HG03460 (cell line): ENCODE measurements at regions not wholly inside any gene's neighbourhood (a gene's known extent, or its start where the extent isn't known, plus 50 kb on each side); places are given as distances from the start of the nearest gene placed in this dataset.

Source experiments
- ATAC-seq: cut with Tn5 transposase; IDR thresholded peaks from one replicate; pipeline ENCODE4 v1.9.1; 2021; ENCODE audit not compliant: unreplicated experiment

DNA sequence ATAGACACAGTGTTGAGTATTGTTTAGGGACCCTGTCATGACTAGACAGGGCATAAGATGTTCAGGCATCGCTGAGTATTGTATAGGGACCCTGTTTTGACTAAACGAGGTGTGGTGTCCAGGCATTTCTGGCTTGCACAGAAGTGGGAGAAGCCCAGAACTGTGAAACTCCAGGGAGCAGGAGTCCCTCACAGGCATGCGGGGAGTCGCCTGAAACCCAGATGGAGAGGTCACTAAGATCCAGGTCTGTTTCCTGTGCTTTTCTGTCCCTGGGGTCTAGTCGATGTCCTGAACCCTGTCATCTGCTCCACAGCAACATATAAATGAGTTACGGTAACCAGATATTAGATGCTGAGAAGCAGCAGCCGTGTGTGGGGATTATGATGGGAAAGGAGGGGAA lies 469.0 kb upstream of the SALL3 start:
- ATAC-seq: no peak

DNA sequence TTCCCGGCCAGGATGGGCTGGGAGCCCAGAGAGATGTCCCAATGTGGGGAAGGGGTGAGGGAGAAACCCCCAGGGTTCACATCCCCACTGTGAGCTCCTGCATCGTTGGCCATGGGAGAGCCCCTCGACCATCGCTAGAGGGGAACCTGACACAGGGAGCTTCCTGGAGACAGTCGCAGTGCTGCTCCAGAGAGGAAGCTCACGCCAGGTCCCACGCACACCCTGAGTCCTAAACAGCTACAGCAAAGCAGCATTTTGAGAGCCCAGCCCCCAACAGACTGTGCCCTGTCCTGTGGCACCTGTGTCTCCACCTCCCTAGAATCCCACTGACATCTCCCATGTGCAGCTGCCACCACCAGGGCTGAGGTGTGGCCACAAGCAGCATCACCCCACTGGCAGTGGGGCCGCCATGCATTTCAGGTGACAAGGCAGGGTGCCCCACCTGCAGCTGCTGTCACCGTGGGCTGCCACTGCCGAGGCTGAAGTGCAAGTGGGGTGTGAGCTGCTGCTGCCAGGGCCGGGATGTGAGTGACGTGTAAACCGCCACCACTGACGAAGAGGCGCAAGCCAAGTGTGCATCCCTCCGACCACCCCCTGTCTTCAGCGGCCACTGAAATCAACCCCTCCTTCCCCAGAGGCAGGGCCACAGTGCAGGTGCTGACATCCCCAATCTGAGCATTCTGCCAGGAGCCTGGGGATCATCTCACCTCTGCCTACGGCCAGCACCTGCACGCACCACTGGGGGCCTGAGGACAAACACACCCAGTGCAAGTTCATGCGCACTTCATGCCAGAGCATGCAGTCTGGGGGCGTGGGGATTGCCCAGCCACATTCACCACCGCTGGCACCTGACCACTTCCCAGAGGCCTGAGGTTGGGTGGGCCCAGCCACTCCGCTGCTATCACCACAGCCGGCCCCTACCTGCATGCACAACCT lies 467.7 kb upstream of the SALL3 start:
- ATAC-seq: no peak

DNA sequence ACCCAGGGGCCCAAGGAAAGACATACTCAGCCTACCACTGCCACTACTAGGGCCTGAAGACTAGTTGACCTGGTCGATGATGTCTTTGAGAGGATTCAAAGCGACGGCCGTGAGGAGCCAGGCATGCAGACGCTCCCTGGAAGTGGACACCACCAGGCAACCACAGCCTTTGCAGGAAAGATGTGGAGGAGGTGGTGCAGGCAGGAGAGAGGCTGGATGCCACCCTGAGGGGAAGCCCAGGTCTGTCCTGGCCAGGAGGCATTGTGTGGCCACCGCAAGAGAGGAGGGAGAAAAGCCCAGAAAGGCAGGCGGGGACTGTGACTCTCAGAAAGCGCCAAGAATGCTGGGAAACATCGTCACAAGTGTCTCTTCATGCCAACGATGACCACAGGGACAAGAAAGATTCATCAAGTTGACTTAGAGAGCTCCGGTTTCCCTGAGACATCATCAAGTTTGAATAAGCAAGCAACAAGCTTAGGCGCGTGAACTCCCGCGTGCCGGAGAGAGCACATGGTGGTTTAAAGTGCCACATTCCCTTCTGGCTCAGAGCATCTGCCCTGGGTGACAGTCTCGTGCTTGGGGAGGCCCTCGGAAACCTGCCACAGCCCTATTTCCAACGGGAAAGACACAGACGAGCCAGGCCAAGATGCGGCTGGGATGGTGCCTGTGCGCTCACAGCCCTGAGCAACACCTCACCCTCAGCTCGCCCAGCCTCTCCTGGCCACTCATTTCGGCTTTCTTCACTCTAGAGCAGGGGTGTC lies 464.5 kb upstream of the SALL3 start:
- ATAC-seq: no peak

DNA sequence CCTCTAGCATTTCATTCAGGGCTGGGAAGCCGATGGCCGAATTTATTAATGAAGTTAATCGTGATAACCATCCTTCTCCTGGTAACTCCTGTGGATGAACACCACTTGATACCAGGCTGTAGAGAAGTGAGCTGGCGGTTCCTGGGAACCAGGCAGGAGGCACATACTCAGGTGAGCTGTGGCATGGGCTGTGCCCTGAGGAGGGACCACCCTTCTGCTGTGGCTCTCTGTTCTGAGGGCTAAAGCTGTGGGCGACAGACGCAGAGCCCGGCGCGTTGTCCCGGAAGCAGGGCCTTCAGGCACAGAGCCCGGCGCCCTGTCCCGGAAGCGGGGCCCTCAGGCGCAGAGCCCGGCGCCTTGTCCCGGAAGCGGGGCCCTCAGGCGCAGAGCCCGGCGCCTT lies 462.3 kb upstream of the SALL3 start:
- ATAC-seq: no peak

DNA sequence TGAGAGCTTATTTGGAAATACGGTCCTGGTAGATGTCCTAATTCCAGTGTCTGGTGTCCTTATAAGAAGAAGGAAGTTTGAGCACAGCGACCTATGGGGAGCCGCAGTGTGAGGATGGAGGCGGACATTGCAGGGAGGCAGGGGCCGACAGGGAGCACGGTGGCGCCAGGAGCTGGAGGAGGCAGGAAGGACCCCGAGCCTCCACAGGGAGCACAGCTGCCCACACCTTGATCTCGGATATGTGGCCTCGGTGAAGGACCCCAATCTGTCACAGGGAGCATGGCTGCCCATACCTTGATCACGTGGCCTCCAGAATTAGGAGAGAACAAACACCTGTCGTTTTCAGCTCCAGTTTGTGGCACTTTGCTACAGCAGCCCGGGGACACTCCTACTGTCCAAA lies 461.6 kb upstream of the SALL3 start:
- ATAC-seq: no peak

DNA sequence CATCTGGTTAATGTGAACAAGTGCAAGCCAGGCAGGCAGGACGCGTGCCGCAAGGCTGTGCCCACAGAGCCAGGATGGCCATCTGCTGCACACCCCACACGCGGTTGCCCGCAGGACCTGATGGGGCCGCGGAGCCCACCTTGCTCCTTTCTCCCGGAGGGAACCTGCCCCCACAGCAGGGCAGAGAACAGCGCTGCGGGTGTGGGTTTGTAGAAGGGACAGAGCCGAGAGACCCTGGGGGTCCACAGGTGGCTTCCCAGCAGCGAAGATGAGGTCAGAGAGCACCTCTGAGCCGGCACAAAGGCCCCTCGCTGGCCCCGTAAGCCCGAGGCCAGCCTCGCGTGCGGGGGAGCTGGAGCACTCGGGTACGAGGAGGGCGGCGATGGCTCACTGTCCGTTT lies 460.8 kb upstream of the SALL3 start:
- no peak for ATAC-seq

DNA sequence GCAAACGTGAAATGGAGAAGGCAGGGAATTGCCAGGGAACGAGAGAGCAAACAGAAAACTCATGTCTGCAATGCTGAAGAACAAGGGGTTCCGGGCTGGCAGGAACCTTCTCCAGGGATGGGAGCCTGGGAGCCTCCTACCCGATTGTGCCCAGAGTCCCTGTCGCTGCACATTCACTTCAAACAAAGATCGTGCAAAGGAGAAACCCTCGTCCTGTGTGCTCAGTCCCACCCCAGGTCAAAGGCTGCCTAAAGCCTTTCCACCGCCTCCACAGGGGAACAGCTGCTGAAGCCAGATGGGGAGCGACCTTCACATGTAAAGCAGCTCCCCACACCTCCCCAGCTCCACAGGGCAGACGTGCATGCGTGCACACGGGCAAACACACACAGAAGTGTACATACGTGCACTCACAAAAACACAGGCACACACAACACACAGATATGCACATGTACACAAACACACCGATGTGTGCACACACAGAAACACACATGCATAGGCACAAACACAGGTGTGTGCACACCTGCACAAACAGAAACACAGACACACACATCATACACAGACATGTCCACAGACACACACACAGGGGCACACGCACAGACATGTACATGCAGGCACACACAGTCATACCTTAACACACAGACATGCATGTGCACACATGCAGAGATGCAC lies 460.1 kb upstream of the SALL3 start:
- ATAC-seq: no peak

DNA sequence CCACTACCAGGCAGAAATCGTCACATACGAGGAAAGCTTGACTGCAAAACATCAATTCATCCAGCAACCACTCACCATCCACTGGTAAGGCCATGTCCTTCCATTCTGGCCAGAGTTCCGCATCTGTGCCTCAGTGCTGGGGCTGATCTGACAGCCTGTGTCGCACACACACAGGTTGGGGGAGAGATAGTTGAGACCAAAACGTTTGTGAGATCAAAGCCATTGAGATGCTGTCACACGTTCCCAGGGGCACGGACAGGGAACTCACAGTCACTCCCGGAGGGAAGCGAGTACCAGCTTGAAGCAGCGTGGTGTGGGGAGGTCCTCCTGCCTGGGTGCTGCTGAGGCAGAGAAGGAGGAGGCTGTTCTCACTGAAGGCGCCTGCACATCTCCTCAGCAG lies 458.5 kb upstream of the SALL3 start:
- no peak for ATAC-seq

DNA sequence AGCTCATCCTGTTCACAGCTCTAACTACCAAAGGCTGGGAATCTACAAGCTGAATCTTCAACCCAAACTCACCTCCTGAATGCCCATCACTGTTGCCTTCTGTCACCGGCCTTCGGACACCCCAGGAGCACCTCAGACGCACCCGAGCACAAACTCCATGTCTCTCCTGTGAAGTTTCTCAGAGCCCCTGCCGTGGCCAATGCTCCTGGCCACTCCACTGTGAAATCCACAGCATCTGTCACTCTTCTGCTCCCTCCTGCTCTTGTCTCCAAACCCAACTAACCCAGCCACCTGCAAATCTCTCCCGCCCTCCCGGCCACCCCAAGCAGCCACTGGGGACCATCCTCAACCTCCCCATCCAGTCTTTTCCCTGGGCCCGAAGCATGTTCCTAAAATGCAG lies 457.9 kb upstream of the SALL3 start:
- ATAC-seq: no peak

DNA sequence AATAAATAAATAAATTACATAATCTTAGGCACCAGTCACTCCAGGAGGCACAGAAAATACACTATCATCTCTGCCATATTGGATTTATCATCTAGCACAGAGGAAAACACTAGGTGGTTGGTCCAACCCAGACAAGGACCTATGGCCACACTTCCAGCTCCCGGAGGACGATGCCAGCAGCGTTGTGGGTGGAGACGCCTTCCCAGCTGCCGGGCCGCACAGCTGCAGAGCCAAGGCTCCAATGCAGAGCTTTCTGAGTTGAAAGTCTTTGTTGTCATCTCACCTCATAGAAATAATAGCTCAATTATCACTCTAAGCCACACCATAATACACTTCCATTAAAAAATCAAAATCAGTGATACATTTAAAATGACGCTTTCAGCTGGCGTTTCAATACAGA lies 457.1 kb upstream of the SALL3 start:
- ATAC-seq: no peak

DNA sequence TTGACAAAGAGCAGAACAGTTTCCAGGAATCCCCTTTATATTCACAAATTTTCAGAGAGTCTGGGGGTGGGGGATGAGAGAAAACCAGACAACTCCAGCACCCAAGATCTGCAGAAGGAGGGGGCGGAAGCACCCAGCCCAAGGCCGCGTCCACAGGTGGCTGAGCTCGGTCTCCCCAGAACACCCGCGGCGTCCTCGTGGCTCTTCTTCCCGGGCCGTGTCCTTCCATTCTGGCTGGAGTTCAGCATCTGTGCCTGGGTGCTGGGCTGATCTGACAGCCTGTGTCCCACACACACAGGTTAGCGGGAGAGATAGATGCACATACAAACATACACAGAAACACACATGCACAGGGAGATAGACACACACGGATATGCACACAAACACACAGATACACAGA lies 455.8 kb upstream of the SALL3 start:
- ATAC-seq: no peak

DNA sequence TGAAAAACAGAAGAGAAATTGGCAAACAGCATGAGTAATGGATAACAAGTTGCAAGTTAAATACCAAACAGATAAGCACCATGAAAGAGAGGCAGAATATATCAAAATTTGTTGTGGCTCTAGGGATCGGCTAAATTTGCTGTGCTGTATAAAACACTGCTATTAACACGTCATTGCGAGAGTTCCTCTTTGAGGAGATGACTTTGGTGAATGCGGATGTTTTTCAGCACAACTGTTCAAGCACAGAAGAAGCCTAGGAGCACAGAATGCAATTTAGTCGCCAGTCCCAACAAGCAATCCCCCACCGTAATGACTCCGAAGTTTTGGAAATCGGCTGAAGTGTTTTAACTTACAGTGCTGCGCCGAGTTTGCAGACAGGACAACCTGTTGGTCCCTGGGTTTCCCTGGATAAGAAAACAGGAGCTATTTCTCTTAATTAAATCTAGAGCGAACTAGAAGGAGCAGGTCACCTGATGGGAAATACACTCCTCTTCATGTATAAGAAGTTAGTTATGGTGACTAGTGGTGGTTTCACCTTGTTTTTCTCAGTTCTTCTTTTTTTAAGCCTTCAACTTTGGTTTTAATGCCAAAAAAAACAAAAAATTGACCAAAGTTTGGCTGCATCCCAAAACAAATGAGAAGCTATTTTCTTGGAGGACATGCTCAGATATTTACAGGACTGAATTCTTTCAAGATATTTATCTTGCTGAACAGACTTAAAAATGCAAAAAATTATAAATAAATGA lies 454.1 kb upstream of the SALL3 start:
- no peak for ATAC-seq

DNA sequence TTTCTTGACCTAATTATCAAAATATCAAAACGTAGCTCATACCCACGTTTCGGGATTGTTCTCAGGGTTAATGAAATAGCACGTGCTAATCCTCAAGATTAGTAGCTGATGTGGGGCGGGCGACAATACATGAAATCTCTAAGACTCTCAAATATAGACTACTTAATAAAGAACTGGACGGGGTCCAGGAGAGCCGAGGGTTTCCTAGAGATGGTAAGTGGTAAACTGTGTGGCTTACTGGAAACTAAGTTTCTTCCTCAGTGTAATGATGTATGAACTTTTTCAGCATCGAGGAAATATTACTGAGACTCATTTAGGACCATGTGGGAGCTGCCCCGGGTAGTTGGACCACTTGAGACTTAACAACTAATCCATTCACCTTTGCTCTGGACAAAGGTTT lies 453.3 kb upstream of the SALL3 start:
- ATAC-seq: no peak

DNA sequence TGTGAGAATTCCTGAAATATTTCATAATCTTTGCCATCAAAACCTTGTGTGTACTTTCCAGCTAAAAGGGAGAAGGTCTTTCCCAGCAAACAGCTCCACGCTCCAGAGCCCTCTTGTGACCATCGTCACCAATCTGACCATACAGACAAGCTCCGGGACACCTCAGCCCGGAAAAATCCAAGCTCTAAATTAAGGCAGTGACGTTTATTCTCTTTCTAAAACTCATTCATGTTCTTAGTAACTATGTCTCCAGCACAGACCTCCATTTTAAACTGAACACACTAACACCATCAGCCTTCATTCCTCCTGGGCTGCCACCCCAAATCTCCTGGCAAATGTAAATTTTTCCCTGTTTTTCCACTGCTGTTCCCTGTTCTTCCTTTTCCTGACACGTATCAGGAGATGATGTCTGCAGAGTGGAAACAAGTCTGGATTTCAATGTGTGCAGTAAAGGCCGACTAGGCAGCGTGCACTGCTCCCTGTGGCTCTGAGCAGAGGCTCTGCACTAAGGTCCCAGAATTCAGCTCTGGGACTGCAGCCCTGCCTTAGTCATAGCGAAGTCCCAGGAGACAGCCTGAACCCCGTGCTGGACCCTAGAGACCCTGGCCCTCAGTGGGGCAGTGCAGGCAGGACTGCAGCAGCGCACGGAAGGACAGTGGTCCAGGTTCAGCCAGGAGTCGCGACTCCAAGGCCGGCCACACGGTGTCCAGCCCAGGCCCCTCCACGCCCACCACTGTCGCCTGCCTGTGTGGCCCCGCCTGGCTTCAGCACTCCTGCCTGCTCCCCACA lies 452.5 kb upstream of the SALL3 start:
- ATAC-seq: no peak

DNA sequence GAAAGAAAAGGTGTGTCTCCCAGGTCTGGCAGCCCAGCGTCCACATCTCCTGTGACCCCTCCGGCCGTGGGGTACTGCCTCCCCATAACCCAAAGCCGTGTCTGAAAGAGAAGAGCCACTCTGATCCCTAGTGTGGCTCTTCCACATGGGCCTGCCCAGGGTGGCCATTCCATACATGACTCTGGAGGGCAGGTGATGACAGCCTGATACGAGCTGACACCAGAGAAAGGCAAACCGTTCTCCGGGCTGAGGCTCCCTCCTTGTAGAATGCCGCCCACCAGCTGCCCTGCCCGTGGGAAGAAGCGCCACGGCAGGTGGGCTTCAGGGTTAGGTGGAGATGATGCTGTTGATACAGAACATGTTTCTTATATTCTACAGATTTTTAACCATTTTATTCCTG lies 451.6 kb upstream of the SALL3 start:
- no peak for ATAC-seq

DNA sequence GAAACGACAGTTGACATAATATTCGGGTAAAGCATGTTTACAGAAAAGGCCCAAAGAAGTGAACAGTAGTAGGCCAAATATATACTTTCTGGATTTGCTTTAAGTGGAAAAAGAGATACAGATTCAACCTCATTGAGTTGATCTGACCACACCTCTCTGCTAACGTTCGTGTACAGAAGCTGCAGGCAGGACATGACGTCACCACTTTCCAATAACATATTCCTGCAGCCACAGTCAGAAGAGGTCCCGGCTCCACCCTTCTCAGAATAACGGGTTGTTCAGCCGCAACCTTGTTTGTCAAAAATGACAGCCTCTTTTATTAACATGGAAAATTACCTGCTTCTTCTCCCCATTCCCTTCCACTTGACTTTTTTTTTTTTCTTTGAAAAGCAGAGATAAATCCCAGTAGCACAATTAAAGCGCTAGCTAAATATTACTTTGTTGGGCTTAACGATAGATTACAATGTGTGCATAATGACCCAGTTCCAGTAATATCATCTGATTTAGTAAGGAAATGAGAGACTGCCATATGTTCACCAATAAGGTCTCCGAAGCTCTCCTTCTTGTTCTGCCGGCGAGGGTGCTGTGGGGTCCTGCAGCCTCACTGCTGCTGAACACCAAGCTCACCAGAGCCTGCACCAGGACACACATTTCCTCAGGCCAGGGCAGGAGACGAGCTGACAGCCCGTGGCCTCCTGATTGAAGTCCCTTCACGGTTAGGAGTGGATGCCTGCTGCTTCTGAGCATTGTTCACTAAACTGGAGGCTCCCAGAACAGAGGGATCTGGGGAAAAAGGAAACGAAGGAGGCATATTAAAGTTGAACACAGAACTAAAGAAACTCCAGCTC lies 451.0 kb upstream of the SALL3 start:
- ATAC-seq: no peak

DNA sequence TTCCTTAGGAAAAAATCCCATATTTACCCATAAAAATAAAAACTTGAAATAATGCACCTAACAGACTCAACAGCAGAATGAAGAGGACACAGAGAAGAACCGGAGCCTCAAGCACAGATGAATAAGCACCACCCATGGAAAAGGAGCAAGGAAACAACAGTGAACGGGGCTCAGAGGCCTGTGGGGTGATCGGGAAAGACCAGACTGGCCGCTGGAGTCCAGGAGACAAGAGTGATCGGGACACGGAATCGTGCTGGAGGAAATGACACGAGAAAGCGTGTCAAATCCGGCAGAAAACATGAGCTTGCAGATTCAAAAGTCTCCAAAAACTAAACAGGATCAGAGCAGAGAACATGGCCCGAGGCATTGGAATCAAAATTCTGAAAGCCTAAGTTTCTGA lies 448.0 kb upstream of the SALL3 start:
- ATAC-seq: no peak

DNA sequence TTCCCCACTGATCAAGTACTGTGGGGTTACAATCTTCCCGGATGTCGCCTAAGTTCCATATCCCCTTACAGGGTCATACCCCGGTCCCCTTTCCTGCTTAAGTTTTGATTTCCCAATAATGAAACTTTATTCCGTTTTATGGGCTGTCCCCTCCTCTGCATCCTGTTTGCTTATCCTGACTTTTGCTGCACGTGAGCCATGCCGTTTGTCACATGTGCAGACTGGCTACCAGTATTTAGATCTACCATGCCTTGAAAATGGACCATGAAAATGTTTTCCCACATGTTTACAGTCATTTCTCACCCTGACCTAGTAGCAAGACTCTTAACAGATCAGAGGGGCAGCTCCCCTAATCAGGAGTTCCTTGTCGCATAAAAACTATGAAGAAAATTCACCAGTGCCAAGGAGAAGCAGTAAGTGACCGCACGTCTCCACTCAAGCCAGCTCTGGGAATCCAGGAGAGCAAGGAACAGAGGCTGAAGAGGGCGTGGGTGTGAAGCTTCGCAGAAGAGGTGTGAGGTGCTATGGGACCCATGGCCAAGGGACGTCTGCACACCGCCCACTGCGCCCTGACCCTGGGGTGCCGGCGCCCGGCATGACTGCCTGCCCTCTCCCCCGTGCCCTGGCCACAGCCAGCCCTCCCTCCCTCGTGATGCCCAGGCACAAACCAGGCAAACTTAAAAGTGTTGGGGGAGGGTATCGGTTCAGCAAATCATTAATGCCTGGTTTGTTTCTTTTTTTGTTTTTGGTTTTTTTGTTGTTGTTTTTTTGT lies 440.8 kb upstream of the SALL3 start:
- ATAC-seq: no peak
